OCI-M1 (cell line): ENCODE measurements at regions not wholly inside any gene's neighbourhood (a gene's known extent, or its start where the extent isn't known, plus 50 kb on each side); places are given as distances from the start of the nearest gene placed in this dataset.

Experiments
- DNase-seq: peaks from one replicate; lab custom pipeline; 2025; lab: John Stamatoyannopoulos, UW

GRCh38 chr12:113658006-113658655, 186.5 kb upstream of the LHX5 start:
- peak; percentile 82 for DNase-seq

GRCh38 chr12:113655919-113656318, 184.2 kb upstream of the LHX5 start:
- peak; percentile 41 for DNase-seq

DNA sequence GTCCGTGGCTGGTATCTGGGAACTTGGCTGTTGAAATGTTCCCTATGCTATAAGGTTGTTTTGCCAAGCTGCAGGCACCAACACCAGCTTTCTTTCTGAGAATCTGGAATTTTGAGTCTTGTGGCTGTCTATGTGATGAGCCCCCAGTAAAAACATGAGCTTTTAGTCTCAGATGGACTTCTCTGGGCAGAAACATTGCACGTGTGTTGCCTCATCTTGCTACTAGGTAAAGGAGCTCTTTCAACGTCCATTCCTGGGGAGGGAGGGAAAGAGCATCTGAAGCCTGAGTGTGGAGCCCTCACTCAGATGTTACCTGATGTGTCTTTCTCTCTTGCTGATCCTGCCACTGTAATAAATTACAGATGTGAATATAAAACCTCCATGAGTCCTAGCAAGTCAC, 183.8 kb upstream of the LHX5 start:
- no peak for DNase-seq

DNA sequence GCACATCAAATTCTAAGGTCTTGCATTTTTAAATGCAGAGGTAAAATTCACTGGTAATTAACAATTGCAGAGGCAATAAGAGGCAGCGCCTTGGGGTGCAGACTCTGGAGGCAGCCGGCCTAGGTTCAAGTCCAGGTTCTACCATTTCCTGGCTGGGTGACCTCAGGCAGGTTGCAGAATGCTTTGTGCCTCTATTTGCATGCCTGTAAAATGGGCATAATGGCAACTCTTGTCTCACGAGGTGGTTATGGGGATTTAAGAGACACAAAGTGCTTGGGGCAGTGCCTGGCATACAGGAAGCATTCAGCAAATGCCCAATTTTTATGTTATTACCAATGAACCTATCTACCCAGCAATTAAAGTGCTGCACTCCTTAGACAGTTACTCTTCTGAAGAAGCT, 180.0 kb upstream of the LHX5 start:
- DNase-seq = no peak

- no peak for DNase-seq
These were observed 178.8 kb upstream of the LHX5 start for GRCh38 chr12:113650476-113650875.

- peak; percentile 99 for DNase-seq
These were observed 177.7 kb upstream of the LHX5 start for GRCh38 chr12:113649256-113649830.

GRCh38 chr12:113647048-113647447, 175.4 kb upstream of the LHX5 start:
- DNase-seq = peak; percentile 65

DNA sequence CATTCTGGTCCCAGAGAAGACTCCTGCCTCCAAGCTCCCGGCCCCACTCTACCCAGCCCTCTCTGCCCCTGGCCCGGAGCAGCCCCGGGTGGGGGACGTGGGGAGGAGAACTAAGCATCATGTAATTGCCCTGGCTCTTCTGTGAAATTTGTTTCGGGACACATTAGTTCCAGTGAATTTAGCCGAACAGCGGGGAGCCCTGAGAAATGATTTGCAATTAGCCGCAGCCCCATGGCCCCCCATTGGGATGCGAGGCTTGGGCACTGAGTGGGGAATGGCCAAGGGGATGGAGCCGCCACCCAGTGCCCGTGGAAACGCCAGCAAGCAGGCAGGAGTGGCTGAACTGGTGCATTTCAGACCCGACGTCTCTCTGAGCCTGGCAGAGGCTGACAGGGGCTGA, 173.9 kb upstream of the LHX5 start:
- DNase-seq = no peak

- DNase-seq = no peak
These were observed 173.5 kb upstream of the LHX5 start for GRCh38 chr12:113645183-113645582.

DNA sequence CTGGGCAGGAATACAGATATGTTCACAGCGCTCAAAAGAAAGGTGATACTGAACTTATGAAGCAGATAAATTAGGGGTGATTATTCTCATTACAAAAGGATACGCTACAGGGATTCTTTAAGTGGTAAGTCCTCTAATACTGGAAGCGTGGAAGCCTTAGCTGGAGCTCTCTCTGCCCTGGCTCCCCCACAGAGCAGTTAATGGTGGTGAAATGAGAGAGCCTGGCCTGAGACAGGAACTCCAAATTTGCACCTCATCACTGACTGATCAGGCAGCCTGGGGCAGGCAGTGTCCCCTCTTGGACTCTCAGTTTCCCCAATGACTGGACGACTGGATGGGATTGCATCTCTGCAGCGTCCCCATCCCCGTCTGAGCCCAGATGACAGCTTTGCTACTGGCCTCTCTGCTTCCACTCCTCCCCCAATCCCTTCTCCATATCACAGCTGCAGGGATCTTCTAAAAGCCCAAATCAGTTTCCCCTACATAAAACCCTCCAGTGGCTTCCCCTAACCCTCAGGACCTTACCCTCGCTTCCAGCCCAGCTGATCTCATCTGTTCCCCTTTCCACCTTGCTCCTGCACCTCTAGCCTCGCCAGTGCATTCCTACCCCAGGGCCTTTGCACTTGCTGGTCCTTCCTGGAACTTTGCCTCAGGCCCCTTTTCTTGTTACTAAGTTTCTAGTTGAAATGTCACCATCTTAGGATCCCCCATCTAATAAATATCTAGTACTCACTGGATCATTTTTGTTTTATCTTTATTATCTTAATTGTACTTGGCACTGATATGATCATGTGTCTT, 171.7 kb upstream of the LHX5 start:
- no peak for DNase-seq

DNA sequence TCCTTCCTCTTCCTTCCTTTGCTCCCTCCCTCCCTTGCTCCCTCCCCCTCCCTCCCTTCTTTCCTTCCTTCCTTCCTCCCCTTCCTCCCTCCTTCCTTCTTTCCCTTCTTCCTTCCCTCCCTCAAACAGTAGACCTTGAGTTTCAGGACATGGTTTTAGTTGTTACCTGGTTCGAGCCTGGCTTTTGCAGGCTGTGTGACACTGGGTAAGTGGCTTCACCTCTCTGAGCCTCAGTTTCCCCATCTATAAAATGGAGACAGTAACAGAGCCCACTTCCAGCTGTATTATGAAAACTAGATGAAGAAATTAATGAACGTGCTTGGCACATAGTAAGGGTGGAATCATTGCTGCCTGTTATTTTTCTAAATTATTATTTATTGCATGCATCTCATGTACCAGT, 171.0 kb upstream of the LHX5 start:
- DNase-seq = no peak

- DNase-seq = no peak
These were observed 170.5 kb upstream of the LHX5 start for GRCh38 chr12:113642216-113642615.

DNA sequence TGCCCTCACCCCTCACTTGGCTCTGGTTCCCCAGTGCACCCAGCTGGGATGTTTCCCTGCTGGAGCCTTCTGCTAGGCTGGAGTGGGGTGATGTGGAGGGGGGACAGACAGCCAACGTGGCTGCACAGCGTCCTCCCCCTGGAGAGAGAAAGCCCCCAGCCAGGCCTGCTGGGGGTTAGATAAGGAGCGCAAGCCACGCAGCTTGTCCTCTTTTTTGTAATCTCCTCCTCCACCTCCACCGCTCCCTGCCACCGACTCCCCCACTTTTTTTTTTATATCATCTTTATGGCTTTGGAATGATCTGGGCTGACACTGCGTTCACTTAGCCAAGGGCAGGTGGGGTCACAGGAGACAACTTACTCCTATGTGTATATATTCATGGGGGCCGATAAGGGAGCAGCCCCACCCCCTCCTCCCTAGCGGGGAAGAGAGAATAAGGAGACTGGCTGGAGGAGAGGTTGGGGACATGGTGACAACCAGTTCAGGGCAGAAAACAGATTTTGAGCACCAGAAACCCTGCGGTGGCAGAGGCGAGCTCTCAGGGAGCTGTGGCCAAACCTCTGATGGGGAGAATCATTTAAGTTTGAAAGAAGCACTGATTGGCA, 169.9 kb upstream of the LHX5 start:
- peak; percentile 82 for DNase-seq

DNA sequence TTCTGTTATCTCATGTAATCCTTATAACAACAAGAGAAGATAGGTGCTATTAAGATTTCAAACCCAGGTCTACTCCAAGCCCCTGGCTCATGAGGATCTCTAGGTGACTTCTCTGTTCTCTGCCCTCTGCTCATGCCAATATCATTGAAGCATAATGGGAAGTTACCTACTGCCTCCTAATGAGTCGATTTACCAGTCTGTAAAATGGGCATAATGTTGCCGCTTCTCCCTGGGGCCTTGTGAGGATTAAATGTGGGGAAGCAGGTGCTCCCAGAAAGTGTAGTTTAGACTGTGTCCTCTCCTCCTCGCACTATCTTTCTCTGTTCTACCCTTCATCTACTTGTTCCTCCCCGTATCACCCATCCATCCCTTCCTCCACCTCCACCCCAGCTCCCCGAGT, 169.2 kb upstream of the LHX5 start:
- peak; percentile 37 for DNase-seq

- DNase-seq = no peak
These were observed 167.8 kb upstream of the LHX5 start for GRCh38 chr12:113639474-113639873.

- peak; percentile 35 for DNase-seq
These were observed 166.7 kb upstream of the LHX5 start for GRCh38 chr12:113638460-113638775.

DNA sequence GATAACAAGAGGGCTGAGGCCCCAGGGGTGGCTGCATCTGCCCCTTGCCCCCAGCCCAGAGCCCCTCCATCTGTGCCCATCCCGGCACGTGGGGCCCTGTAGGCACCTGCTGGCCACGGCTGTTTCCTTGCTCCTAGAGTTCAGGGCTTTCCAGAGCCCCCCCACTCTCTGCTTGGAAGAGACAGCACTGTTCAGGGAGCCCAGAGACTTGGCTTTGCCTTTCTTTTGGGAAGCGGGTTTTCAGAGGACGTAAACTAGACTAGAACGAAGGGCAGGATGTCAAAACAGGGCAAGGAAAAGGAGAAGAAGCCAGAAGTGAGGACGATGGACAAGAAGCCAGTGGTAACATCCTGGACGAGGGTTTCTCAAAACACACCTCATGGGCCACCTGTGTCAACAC, 163.3 kb upstream of the LHX5 start:
- DNase-seq = no peak

DNA sequence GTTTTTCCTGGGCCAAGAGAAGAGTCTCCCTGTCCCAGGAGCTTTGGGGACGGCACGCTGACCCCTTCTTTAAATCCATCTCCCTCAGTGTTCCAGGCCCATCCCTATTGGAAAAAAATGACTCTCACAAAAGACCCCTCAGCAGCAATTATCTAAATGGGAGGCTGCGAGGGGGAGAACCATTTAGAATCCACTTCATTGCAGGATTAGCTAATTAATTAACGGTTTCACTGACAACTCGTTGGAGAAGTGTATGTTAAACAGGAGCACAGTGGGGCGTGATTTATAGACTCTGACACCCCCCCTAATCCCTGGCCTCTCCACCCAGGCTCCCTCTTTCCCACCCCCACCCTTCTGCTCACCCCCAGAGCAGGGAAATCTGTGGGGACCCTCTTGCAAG, 162.8 kb upstream of the LHX5 start:
- no peak for DNase-seq

DNA sequence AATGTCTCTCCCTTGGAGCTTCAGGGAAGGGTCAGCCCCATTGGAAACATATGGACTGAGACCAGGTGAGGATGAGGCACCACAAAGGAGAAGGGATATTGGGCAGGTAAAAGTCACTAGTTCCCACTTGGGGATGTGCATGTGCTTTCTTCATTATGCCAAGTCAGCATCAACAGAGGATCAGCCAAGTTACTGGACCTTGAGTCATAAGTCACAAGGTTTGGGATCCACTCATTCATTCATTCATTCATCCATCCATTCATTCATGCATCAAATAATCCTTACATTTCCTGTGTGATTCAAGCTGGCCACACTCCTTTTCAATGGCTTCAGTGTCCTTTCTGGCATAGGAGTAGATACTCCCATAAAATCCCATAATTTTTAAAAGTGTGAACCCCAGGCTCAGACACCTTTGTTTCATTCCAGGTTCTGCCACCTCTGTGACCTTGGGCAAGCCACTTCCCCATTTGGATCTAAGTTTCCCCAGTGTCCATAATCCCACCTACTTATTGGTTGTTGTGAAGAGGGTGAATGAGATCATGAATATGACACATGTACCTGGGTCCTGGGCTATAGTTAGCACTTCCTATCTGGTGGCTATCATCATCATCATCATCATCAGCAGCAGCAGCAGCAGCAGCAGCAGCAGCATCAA, 162.1 kb upstream of the LHX5 start:
- no peak for DNase-seq

- DNase-seq = no peak
These were observed 159.0 kb upstream of the LHX5 start for GRCh38 chr12:113630625-113631024.

DNA sequence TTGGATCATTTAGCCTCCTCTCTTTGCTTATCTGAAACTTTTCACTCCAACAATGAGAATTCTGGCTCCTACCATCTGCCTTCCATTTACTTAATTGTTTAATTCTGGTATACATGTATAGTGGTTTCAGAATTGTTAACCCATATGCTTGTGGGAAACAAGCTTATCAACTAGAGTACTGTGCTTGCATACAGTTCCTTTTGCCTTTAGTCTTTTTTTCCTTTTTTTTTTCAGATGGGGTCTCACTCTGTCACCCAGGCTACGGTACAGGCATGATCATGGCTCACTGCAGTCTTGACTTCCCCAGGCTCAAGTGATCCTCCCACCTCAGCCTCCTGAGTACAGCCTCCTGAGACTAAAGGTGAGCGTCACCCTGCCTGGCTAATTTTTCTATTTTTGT, 153.8 kb upstream of the LHX5 start:
- no peak for DNase-seq

- DNase-seq = no peak
These were observed 150.7 kb upstream of the LHX5 start for GRCh38 chr12:113622410-113622809.
